T-helper 2 cell (primary cell): ENCODE measurements at regions not wholly inside any gene's neighbourhood (a gene's known extent, or its start where the extent isn't known, plus 50 kb on each side); places are given as distances from the start of the nearest gene placed in this dataset.

Experiments
- DNase-seq, 5 experiments: peaks; one replicate each; pipeline versions ENCODE4 v3.0.0 to v3.0.0-alpha.2; 2012 to 2022

DNA sequence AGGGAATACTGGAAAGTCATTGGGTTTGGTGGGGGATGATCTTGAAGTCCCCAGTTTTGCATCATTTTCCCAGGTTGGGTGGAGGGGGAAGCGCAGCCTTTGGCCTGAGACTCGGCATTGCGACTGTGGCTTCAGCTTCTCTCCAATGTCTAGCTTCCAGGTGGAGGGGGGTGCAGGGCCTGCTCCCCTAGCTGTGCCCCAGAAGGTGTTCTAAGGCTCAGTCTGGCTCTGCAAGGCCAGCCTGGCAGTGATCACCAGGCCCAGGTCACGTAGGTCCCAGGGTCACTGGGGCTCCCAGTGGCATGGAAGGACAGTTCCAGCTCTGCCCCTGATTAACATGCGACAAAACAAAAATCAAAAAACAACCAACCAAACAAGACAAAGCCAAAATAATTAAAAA is 56.9 kb upstream of the HAAO start:
- DNase-seq, result no peak

- no peak for DNase-seq
Observed at GRCh38 chr2:42848726-42849290, 56.4 kb upstream of the HAAO start.

DNA sequence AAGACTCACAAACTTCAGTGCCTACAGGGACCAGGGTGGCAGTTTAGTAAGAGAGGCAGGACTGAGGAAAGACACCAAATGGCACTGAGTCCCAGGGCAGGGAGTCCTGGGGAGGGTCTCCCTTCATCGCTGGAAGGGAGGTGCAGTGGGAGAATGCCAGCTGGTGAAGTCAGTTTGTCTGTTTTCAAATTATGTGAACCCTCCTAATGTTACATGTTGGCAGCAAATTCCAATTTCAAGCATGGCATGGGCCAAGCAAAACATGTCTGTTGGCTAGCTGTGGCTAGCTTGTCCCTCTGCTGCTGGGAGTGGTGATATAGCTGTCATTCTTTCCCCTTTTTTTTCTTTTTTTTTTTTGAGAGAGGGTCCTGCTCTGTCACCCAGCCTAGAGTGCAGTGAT is 55.9 kb upstream of the HAAO start:
- no peak for DNase-seq

DNA sequence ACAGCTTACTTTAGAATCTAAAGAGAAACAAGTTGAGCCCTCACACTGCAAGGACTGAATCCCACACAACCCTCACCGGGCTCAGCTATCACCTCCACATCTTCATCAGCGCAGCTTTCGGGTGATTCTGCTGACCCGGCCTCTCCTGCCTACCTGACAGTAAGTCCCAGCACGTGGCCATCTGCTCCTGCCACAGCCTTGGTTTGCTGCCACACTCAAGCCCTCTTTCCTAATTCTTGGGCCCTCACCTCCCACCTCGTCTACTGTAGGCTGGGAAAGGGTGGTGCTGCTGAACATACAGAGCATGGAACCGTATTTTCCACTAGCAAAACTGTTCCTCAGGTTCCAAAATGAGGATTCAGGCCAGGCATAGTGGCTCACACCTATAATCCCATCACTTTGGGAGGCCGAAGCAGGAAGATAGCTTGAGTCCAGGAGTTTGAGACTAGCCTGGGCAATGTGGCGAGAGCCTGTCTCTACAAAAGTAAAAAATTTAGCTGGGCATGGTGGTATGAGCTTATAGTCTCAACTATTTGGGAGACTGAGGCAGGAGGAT is 55.3 kb upstream of the HAAO start:
- no peak for DNase-seq

- DNase-seq, result no peak
Observed at GRCh38 chr2:42846932-42847595, 54.7 kb upstream of the HAAO start.

GRCh38 chr2:42846026-42846425 is 53.6 kb upstream of the HAAO start:
- no peak for DNase-seq

DNA sequence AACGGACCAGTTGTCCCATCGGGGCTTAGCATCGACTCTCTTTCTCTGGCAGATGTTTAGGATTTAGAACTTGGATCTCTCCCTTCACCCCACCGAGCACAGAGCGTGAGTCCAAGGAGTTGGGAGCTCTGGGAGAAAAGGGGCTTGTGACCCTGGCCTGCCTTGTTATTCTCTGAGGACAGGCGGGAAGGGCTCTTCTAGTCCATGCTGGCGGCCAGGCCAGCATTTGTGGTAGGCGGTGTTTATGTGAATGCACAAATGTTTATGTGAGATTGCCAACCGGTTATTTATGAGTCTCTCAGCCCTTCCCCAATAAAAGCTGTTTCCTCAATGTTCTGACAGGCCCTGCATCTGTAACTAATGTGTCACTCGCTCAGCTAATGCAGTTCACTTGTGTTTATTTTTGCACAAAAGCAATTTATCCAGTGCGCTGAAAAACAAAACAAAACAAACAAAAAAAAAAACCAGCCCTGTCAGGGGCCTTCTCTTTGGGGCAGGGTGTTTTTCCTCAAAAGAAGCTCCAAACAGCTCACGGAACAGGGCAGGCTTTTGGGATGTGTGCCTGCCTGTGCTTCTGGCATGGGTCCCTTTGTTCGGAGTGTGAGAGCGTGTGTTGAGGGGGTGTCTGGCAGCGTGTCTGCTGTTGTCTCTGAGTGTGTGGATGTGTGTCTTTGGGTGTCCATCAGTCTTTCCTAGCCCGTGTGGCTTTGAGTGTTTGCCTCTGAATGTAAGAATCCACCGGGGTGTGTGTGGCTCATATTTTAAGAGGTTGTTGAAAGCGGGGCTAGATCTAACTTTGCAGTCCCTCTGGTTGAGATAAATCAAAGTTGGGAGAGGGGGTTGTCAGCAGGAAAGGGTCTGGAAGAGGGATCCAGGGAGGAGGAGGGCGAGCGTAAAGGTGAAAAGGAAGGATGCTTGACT is 52.8 kb upstream of the HAAO start:
- no peak for DNase-seq

- DNase-seq, result no peak
Observed at GRCh38 chr2:42844366-42844765, 52.0 kb upstream of the HAAO start.

- no peak for DNase-seq
Observed at GRCh38 chr2:42843611-42844010, 51.2 kb upstream of the HAAO start.

GRCh38 chr2:42843131-42843530 is 50.7 kb upstream of the HAAO start:
- DNase-seq, result no peak

DNA sequence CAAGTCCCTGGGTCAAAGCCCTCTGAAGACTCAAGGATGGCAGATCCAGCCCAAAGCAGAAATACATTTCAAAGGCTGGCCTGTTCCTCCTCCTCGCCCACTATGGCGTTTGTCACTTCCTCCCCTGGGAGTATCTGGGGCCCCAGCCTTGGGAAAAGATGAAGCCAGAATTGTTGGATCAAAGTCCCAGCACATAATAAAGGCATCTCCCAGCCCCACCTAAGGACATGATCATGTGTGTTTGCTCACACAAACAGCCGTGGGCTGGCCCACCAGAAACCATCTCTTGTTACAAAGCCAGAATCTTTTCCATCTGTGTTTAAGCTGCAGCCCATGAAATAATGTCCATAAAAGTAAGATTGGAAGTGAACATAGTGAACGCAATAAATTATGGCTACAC is 50.1 kb upstream of the HAAO start:
- DNase-seq, result no peak
